ENCODE measurements at regions not wholly inside any gene's neighbourhood (a gene's known extent, or its start where the extent isn't known, plus 50 kb on each side); places are given as distances from the start of the nearest gene placed in this dataset.

GRCh38 chr2:223542501-223542900 is 59.7 kb downstream of the SCG2 start:
- Histone ChIP-seq H3K9ac (ENCODE audit: extremely low read depth, low read length, poor library complexity, severe bottlenecking) (no peak overlapping the region), H3K4me1 (ENCODE audit: control insufficient read depth, insufficient read depth, low read length) (peaks cover 6% of the 10 kb centered on the region), H3K27me3 (ENCODE audit: control insufficient read depth, insufficient read depth, low read length, poor library complexity, severe bottlenecking) (no peaks in the 10 kb centered on the region), H3K36me3 (ENCODE audit: control insufficient read depth, insufficient read depth, low read length) (no peaks in the 10 kb centered on the region), H3K4me3 (ENCODE audit: low read length) (no peak overlapping the region), H3K27ac (ENCODE audit: low read depth, low read length) (no peak overlapping the region), H3K9me3 (ENCODE audit: control insufficient read depth, low read length) (no peaks in the 10 kb centered on the region)
- Mint-ChIP-seq H3K27me3 (ENCODE audit: insufficient read depth) (no peaks in the 10 kb centered on the region), H3K27ac (no peak overlapping the region), H3K9me3 (no peaks in the 10 kb centered on the region), H3K36me3 (ENCODE audit: low read depth) (no peaks in the 10 kb centered on the region), H3K4me3 (no peak overlapping the region), H3K4me1 (peaks cover 19% of the 10 kb centered on the region)
- no peak for DNase-seq
- TF ChIP-seq, protein P1, sequence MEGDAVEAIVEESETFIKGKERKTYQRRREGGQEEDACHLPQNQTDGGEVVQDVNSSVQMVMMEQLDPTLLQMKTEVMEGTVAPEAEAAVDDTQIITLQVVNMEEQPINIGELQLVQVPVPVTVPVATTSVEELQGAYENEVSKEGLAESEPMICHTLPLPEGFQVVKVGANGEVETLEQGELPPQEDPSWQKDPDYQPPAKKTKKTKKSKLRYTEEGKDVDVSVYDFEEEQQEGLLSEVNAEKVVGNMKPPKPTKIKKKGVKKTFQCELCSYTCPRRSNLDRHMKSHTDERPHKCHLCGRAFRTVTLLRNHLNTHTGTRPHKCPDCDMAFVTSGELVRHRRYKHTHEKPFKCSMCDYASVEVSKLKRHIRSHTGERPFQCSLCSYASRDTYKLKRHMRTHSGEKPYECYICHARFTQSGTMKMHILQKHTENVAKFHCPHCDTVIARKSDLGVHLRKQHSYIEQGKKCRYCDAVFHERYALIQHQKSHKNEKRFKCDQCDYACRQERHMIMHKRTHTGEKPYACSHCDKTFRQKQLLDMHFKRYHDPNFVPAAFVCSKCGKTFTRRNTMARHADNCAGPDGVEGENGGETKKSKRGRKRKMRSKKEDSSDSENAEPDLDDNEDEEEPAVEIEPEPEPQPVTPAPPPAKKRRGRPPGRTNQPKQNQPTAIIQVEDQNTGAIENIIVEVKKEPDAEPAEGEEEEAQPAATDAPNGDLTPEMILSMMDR (conservative IDR thresholded peaks at IDR 0.05): no peak
- 93 to 98% methylated on average over 7 of the region's 7 CpGs for WGBS, 2 experiments (ENCODE audit: insufficient coverage in 1 of 2, insufficient read length in 1 of 2)

DNA sequence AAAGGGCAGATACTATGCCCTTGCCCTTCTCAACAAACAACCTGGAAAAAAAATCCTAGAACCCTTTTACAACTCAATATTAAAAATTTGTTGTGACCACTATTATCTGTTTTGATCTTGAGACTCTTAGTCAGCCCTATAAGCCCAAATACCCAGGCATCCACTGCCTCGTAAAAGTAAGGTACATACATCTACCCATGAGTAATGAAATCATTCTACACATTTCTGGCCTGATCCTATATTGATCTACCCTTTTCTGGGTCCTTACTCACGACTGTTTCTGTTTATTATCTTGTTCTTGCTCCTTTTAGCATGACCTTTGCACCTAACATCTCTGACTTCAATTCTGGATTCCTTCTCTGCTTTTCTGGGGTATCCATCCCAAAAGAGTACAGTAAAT is 56.8 kb downstream of the SCG2 start:
- H3K27ac ChIP-seq (ENCODE audit: low read depth, low read length): no peak overlapping the region
- H3K9me3 ChIP-seq (ENCODE audit: control insufficient read depth, low read length): no peaks in the 10 kb centered on the region
- H3K36me3 ChIP-seq (ENCODE audit: control insufficient read depth, insufficient read depth, low read length): no peaks in the 10 kb centered on the region
- no peak for DNase-seq
- H3K36me3 Mint-ChIP-seq (ENCODE audit: low read depth): no peaks in the 10 kb centered on the region
- H3K4me1 Mint-ChIP-seq: no peaks in the 10 kb centered on the region
- WGBS, 2 experiments (ENCODE audit: insufficient coverage in 1 of 2, insufficient read length in 1 of 2): 84 to 96% methylated on average over 2 of the region's 2 CpGs
- no peaks in the 10 kb centered on the region for H3K4me1 ChIP-seq (ENCODE audit: control insufficient read depth, insufficient read depth, low read length)
- H3K27ac Mint-ChIP-seq: no peak overlapping the region
- TF ChIP-seq, protein P1 (conservative IDR thresholded peaks at IDR 0.05): no peak
- H3K27me3 Mint-ChIP-seq (ENCODE audit: insufficient read depth): peaks cover 4% of the 10 kb centered on the region
- H3K4me3 Mint-ChIP-seq: no peak overlapping the region
- H3K4me3 ChIP-seq (ENCODE audit: low read length): no peak overlapping the region
- no peak overlapping the region for H3K9ac ChIP-seq (ENCODE audit: extremely low read depth, low read length, poor library complexity, severe bottlenecking)
- H3K9me3 Mint-ChIP-seq: no peaks in the 10 kb centered on the region
- no peaks in the 10 kb centered on the region for H3K27me3 ChIP-seq (ENCODE audit: control insufficient read depth, insufficient read depth, low read length, poor library complexity, severe bottlenecking)

GRCh38 chr2:223545830-223546229 is 56.3 kb downstream of the SCG2 start:
- no peaks in the 10 kb centered on the region for H3K4me1 ChIP-seq (ENCODE audit: control insufficient read depth, insufficient read depth, low read length)
- H3K36me3 ChIP-seq (ENCODE audit: control insufficient read depth, insufficient read depth, low read length): no peaks in the 10 kb centered on the region
- Mint-ChIP-seq H3K9me3 (no peaks in the 10 kb centered on the region), H3K27me3 (ENCODE audit: insufficient read depth) (peaks cover 4% of the 10 kb centered on the region), H3K4me3 (no peak overlapping the region), H3K36me3 (ENCODE audit: low read depth) (no peaks in the 10 kb centered on the region), H3K27ac (no peak overlapping the region), H3K4me1 (no peaks in the 10 kb centered on the region)
- H3K27ac ChIP-seq (ENCODE audit: low read depth, low read length): no peak overlapping the region
- H3K4me3 ChIP-seq (ENCODE audit: low read length): no peak overlapping the region
- H3K27me3 ChIP-seq (ENCODE audit: control insufficient read depth, insufficient read depth, low read length, poor library complexity, severe bottlenecking): no peaks in the 10 kb centered on the region
- no peak for DNase-seq
- H3K9me3 ChIP-seq (ENCODE audit: control insufficient read depth, low read length): no peaks in the 10 kb centered on the region
- H3K9ac ChIP-seq (ENCODE audit: extremely low read depth, low read length, poor library complexity, severe bottlenecking): no peak overlapping the region
- TF ChIP-seq, protein P1 (conservative IDR thresholded peaks at IDR 0.05): no peak
- 90% methylated on average over 2 of the region's 2 CpGs; no CpG with 5 or more reads in 1 of the 2 experiments for WGBS, 2 experiments (ENCODE audit: insufficient coverage in 1 of 2, insufficient read length in 1 of 2)
